ENCODE measurements at regions not wholly inside any gene's neighbourhood (a gene's known extent, or its start where the extent isn't known, plus 50 kb on each side); places are given as distances from the start of the nearest gene placed in this dataset.

GRCh38 chr6:119467488-119468081, 118.0 kb upstream of the MAN1A1 start:
- ChIA-PET CTCF (interaction anchor here (0.9 kb wide), 1 partner anchor 25 kb away, joined by 3 read pairs; no protein-coding TSS in a partner anchor), POLR2A (no interaction called here)
- Histone ChIP-seq H3K27me3 (ENCODE audit: insufficient read depth) (no peaks in the 10 kb centered on the region), H2AFZ (ENCODE audit: low read depth) (peak overlapping the region; percentile 58), H4K20me1 (ENCODE audit: insufficient read depth) (no peaks in the 10 kb centered on the region), H3F3A (replicated peaks; ENCODE audit: insufficient read depth) (no peaks in the 10 kb centered on the region), H3K9ac (no peak overlapping the region), H3K79me2 (ENCODE audit: insufficient read depth) (no peaks in the 10 kb centered on the region), H3K4me3 (ENCODE audit: low read depth in 2 of 2, low read length in 1 of 2) (no peak overlapping the region; a peak in 1 of 4 replicates), H3K4me1 (ENCODE audit: control insufficient read depth in 1 of 2, insufficient read depth in 2 of 2, low read depth in 1 of 2, low read length in 1 of 2) (no peaks in the 10 kb centered on the region; a peak in 1 of 4 replicates), H3K36me3 (replicated peaks in 1 of 2; ENCODE audit: control insufficient read depth in 1 of 2, insufficient read depth in 2 of 2, low read length in 1 of 2) (no peaks in the 10 kb centered on the region), H3K27ac (ENCODE audit: low read depth in 2 of 2, low read length in 1 of 2) (peak overlapping the region in 1 of 2 experiments; percentile 23; a peak in 2 of 4 replicates), H3K4me2 (peak overlapping the region; percentile 66), H3K9me2 (no peaks in the 10 kb centered on the region), H3K9me3 (no peaks in the 10 kb centered on the region)
- TF ChIP-seq JUND (IDR thresholded peaks at IDR 0.05) = no peak
- no peak for TF ChIP-seq FOXM1 (IDR thresholded peaks at IDR 0.05; ENCODE audit: low read depth)
- TF ChIP-seq, protein P1, sequence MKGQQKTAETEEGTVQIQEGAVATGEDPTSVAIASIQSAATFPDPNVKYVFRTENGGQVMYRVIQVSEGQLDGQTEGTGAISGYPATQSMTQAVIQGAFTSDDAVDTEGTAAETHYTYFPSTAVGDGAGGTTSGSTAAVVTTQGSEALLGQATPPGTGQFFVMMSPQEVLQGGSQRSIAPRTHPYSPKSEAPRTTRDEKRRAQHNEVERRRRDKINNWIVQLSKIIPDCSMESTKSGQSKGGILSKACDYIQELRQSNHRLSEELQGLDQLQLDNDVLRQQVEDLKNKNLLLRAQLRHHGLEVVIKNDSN (IDR thresholded peaks at IDR 0.05; ENCODE audit: borderline replicate concordance, low read depth) = no peak
- TF ChIP-seq NFIC (IDR thresholded peaks at IDR 0.05; ENCODE audit: borderline replicate concordance) = no peak
- TF ChIP-seq MEF2A (IDR thresholded peaks at IDR 0.05; ENCODE audit: borderline replicate concordance, low read depth) = no peak
- TF ChIP-seq YY1 (IDR thresholded peaks at IDR 0.05; ENCODE audit: low read depth) = no peak
- TF ChIP-seq, protein P2, sequence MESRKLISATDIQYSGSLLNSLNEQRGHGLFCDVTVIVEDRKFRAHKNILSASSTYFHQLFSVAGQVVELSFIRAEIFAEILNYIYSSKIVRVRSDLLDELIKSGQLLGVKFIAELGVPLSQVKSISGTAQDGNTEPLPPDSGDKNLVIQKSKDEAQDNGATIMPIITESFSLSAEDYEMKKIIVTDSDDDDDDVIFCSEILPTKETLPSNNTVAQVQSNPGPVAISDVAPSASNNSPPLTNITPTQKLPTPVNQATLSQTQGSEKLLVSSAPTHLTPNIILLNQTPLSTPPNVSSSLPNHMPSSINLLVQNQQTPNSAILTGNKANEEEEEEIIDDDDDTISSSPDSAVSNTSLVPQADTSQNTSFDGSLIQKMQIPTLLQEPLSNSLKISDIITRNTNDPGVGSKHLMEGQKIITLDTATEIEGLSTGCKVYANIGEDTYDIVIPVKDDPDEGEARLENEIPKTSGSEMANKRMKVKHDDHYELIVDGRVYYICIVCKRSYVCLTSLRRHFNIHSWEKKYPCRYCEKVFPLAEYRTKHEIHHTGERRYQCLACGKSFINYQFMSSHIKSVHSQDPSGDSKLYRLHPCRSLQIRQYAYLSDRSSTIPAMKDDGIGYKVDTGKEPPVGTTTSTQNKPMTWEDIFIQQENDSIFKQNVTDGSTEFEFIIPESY (IDR thresholded peaks at IDR 0.05; ENCODE audit: borderline replicate concordance, low read depth) = no peak
- no peak for TF ChIP-seq POLR2AphosphoS5 (IDR thresholded peaks at IDR 0.05; ENCODE audit: low read depth, low read length)
- WGBS (ENCODE audit: low lambda C conversion rate) = 77% methylated on average over 2 of the region's 2 CpGs
- no peak for DNase-seq

GRCh38 chr6:119466226-119466625, 116.7 kb upstream of the MAN1A1 start:
- no peaks in the 10 kb centered on the region for H3K9me3 ChIP-seq
- H3K4me3 ChIP-seq (ENCODE audit: low read depth in 2 of 2, low read length in 1 of 2) = no peak overlapping the region
- TF ChIP-seq SMC3 (IDR thresholded peaks at IDR 0.05; ENCODE audit: low read depth, low read length) (no peak), GABPA (IDR thresholded peaks at IDR 0.05; ENCODE audit: low read depth) (no peak)
- H3K79me2 ChIP-seq (ENCODE audit: insufficient read depth) = no peaks in the 10 kb centered on the region
- H3K36me3 ChIP-seq (replicated peaks in 1 of 2; ENCODE audit: control insufficient read depth in 1 of 2, insufficient read depth in 2 of 2, low read length in 1 of 2) = no peaks in the 10 kb centered on the region
- H3K9ac ChIP-seq = no peak overlapping the region
- 77% methylated on average over 2 of the region's 2 CpGs for WGBS (ENCODE audit: low lambda C conversion rate)
- no peak for DNase-seq
- H3K27me3 ChIP-seq (ENCODE audit: insufficient read depth) = no peaks in the 10 kb centered on the region
- CTCF ChIA-PET = no interaction called here
- POLR2A ChIA-PET = no interaction called here
- no peaks in the 10 kb centered on the region for H4K20me1 ChIP-seq (ENCODE audit: insufficient read depth)
- H3K27ac ChIP-seq (ENCODE audit: low read depth in 2 of 2, low read length in 1 of 2) = no peak overlapping the region
- no peaks in the 10 kb centered on the region; a peak in 1 of 4 replicates for H3K4me1 ChIP-seq (ENCODE audit: control insufficient read depth in 1 of 2, insufficient read depth in 2 of 2, low read depth in 1 of 2, low read length in 1 of 2)
- no peaks in the 10 kb centered on the region for H3K9me2 ChIP-seq
- no peaks in the 10 kb centered on the region for H3F3A ChIP-seq (replicated peaks; ENCODE audit: insufficient read depth)
- H3K4me2 ChIP-seq = no peak overlapping the region
- H2AFZ ChIP-seq (ENCODE audit: low read depth) = no peak overlapping the region
